Activated naive CD4-positive, alpha-beta T cell treated with anti-CD3 and anti-CD28 coated beads, Interleukin-2, amount 50 U/mL, for 16 hours (primary cell): ENCODE measurements at regions not wholly inside any gene's neighbourhood (a gene's known extent, or its start where the extent isn't known, plus 50 kb on each side); places are given as distances from the start of the nearest gene placed in this dataset.

Source experiments
- DNase-seq: peaks from one replicate; pipeline ENCODE4 v3.0.0-alpha.2; 2020

GRCh38 chr17:63134867-63135266 lies 168.8 kb downstream of the TANC2 start:
- no peak for DNase-seq

GRCh38 chr17:63136369-63137012 lies 170.5 kb downstream of the TANC2 start:
- DNase-seq: no peak

- DNase-seq: no peak
Measured at GRCh38 chr17:63137163-63137562, 171.1 kb downstream of the TANC2 start.

GRCh38 chr17:63138713-63139112 lies 172.7 kb downstream of the TANC2 start:
- DNase-seq: no peak

- DNase-seq: no peak
Measured at GRCh38 chr17:63139356-63139755, 173.3 kb downstream of the TANC2 start.

- DNase-seq: no peak
Measured at GRCh38 chr17:63140255-63140654, 174.2 kb downstream of the TANC2 start.

- no peak for DNase-seq
Measured at GRCh38 chr17:63142836-63143235, 176.8 kb downstream of the TANC2 start.

- DNase-seq: no peak
Measured at GRCh38 chr17:63150490-63150889, 184.5 kb downstream of the TANC2 start.

GRCh38 chr17:63150994-63151464 lies 185.0 kb downstream of the TANC2 start:
- DNase-seq: no peak

GRCh38 chr17:63151941-63152523 lies 186.0 kb downstream of the TANC2 start:
- no peak for DNase-seq

- no peak for DNase-seq
Measured at GRCh38 chr17:63153488-63153887, 187.5 kb downstream of the TANC2 start.

- DNase-seq: no peak
Measured at GRCh38 chr17:63154586-63155244, 188.7 kb downstream of the TANC2 start.

- no peak for DNase-seq
Measured at GRCh38 chr17:63156986-63157385, 191.0 kb downstream of the TANC2 start.

GRCh38 chr17:63162406-63163157 lies 196.5 kb downstream of the TANC2 start:
- no peak for DNase-seq

- no peak for DNase-seq
Measured at GRCh38 chr17:63163158-63163520, 197.1 kb downstream of the TANC2 start.

GRCh38 chr17:63165400-63165799 lies 199.4 kb downstream of the TANC2 start:
- no peak for DNase-seq

- DNase-seq: no peak
Measured at GRCh38 chr17:63170795-63171194, 204.8 kb downstream of the TANC2 start.

- no peak for DNase-seq
Measured at GRCh38 chr17:63171428-63172393, 205.7 kb downstream of the TANC2 start.

GRCh38 chr17:63173450-63173849 lies 207.4 kb downstream of the TANC2 start:
- no peak for DNase-seq

- DNase-seq: no peak
Measured at GRCh38 chr17:63173903-63174302, 207.9 kb downstream of the TANC2 start.

GRCh38 chr17:63178530-63178929 lies 212.5 kb downstream of the TANC2 start:
- DNase-seq: no peak

GRCh38 chr17:63181856-63182255 lies 215.8 kb downstream of the TANC2 start:
- no peak for DNase-seq
